ENCODE measurements at regions not wholly inside any gene's neighbourhood (a gene's known extent, or its start where the extent isn't known, plus 50 kb on each side); places are given as distances from the start of the nearest gene placed in this dataset.
"Not testable (repeated sequence)": the region's sequence is repeated elsewhere in the genome, so short reads cannot be mapped to it uniquely, and the experiment has no call there.

GRCh38 chr14:38367922-38368321 is 112.0 kb upstream of the CLEC14A start:
- intact Hi-C loops (cut with DNase I): no loop called here
- DNase-seq: no peak

GRCh38 chr14:38366374-38366773 is 110.5 kb upstream of the CLEC14A start:
- intact Hi-C loops (cut with DNase I): no loop called here
- no peak for DNase-seq

DNA sequence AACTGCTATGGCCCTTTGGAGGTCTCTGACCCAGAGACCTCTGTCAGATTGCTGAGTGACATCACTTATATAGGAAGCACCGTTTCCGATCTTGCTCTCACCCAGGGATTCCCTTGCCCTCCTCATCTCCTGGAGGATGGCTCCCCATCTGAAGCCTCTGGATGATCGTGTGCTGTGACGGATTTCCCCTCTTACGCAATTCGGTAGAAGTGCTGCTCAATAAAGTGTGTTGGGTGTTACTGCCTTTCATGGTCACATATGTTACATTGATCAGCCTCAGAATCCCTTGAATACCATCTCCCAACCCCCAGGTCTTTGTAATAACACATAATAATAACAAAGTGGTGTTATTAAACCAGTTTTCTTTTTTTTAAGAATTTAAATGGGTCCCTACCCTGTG is 107.3 kb upstream of the CLEC14A start:
- intact Hi-C loops (cut with DNase I): no loop called here

DNA sequence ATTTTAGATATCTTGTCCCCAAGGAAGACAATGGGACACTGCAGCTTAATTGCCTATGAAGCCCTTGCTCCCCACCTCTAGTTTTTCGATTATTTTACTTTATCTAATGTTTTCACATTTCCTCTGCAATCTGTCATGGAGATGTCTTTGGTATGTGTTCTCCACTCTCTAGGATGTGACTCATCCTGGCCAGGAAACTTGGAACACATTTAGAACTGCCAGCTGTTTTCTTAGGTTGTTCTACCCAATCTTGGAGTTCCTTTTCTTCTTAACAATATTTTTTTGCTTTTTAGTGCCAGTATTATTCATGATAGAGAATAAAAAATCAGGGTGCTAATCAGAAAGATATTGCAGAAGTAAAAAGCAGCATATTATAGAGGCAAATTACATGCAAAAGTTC is 101.7 kb upstream of the CLEC14A start:
- DNase-seq: no peak
- intact Hi-C loops (cut with DNase I): loop anchor here (10.0 kb wide), 1 partner anchor 207 kb away; no protein-coding TSS in a partner anchor

More for the DNA sequence above, 107.3 kb upstream of the CLEC14A start:
- no peak for DNase-seq

DNA sequence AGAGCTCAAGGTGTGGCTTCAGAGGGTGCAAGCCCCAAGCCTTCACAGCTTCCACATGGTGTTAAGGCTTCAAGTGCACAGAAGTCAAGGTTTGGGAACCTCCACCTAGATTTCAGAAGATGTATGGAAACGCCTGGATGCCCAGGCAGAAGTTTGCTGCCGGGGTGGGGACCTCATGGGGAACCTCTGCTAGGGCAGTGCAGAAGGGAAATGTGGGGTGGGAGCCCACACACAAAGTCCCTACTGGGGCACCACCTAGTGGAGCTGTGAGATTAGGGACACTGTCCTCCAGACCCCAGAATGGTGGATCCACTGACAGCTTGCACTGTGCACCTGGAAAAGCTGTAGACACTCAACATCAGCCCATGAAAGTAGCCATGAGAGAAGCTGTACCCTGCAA is 99.6 kb upstream of the CLEC14A start:
- intact Hi-C loops (cut with DNase I): loop anchor here (10.0 kb wide), 1 partner anchor 209 kb away; no protein-coding TSS in a partner anchor

DNA sequence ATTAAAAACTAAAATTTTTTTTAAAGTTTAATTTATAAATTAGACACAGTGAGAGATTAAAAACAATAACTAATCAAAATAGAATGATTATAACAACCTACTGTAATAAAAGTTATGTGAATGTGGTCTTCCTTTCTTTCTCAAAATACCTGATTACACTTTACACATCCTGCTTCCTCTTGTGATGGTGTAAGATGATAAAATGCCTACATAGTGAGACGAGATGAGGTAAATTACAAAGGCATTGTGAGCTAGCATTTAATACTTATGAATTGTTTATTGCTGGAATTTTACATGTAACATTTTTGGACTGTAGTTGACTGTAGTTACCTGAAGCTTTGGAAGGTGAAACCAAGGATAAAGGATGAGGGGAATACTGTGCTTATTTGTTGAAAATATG is 94.2 kb upstream of the CLEC14A start:
- intact Hi-C loops (cut with DNase I): loop anchor here (10.0 kb wide), 1 partner anchor 215 kb away; no protein-coding TSS in a partner anchor
- DNase-seq: no peak

More for the DNA sequence above, 99.6 kb upstream of the CLEC14A start:
- DNase-seq: not testable (repeated sequence)

GRCh38 chr14:38342803-38343202 is 86.9 kb upstream of the CLEC14A start:
- intact Hi-C loops (cut with DNase I): no loop called here
- DNase-seq: no peak

DNA sequence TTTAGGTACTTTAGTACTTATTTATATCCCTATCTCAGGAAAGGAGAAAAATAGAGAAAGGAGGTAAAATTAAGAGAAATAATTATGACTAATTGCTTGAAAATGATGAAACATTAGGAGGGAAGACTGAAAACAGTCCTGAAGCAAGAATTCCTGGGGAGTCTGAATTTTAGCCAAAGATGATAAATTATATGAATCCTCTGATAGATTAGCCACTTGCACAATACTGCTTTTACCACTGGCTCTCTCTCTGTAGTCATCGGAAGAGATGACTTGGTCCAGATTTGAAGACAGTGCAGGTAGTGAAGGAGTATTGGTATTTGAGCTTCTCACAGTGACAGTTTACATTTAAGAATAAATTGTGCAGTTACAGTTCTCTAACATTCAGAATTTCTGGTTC is 83.8 kb upstream of the CLEC14A start:
- no peak for DNase-seq
- intact Hi-C loops (cut with DNase I): no loop called here

- intact Hi-C loops (cut with DNase I): no loop called here
- DNase-seq: no peak
These were observed 80.4 kb upstream of the CLEC14A start for GRCh38 chr14:38336298-38336697.

- no peak for DNase-seq
- intact Hi-C loops (cut with DNase I): no loop called here
These were observed 74.4 kb upstream of the CLEC14A start for GRCh38 chr14:38330275-38330674.

DNA sequence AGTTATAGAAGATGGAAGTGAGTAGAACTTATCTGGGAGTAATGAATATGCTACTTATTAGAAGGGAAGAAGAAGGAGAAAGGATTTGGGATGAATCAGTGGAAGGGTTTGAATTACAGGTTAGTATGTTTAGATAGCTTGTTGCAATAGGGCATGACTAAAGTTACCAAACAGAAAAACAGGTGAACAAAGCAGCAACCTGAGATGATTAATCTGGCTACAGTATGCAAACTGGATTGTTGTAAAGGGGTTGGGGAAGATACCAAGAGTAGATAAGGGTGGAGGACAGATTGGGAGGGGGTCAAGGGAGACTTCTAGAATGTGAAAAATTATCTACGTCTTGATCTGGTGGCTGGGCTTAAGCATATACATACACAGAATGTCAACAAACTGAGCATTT is 73.4 kb upstream of the CLEC14A start:
- intact Hi-C loops (cut with DNase I): no loop called here
- DNase-seq: no peak

GRCh38 chr14:38316922-38317321 is 61.0 kb upstream of the CLEC14A start:
- DNase-seq: no peak
- intact Hi-C loops (cut with DNase I): no loop called here

DNA sequence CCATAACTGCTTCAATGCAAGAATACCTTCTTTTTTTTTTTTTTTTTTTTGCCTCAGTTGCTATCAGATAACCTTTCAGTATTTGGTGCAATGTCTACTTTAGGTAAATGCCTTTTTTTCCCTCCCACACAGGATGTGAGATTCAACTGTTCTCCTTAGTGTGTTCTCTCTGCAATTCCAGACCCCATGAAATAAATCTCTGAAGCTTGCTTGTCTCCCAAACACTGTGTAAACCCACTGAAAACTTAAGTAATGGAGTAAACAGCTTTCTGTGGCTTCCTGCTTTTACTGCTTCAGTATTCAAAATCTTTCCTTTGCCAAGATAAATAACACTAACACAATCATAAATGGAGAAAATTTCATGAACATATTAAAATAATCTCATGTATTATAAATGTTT is 55.8 kb upstream of the CLEC14A start:
- no peak for DNase-seq
- intact Hi-C loops (cut with DNase I): no loop called here

DNA sequence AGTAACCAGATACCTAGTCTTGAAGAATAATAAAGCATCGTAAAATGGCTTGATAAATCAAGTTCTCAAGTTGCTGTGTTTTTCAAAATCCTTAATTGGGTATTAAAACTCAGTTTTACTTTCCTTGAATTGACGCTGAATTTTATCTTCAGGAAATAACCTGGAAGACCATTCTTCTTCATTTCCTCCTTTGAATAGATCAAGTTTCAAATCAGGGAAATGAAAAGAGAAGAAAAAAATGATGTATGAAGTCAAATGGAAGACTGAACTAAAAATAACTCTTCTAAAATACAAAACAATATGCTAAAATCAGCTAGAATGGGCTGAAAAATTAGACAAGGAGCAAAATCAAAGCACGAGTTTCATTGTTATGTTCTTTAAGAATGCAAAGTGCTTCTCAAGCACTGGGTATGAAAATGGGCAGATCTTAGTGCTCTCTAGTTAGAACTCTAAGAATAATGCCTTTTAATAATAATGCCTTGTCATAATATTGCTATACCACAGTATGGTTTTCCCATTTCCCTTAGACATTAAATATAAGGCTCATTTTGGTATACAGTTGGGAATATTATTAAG is 54.6 kb upstream of the CLEC14A start:
- intact Hi-C loops (cut with DNase I): no loop called here
- DNase-seq: no peak

- no peak for DNase-seq
- intact Hi-C loops (cut with DNase I): no loop called here
These were observed 53.8 kb upstream of the CLEC14A start for GRCh38 chr14:38309522-38310277.

Data from posterior cingulate gyrus (tissue), 11 donors.